CD4-positive, alpha-beta T cell (primary cell): ENCODE measurements at regions not wholly inside any gene's neighbourhood (a gene's known extent, or its start where the extent isn't known, plus 50 kb on each side); places are given as distances from the start of the nearest gene placed in this dataset.

Experiments used
- ATAC-seq: fragments of 200-7000 bp; cut with Tn5 transposase; one replicate; pipeline ENCODE4 v1.10.0; 2022; ENCODE audit warnings: mild to moderate bottlenecking; ENCODE audit not compliant: poor library complexity
- CTCF ChIA-PET: fragments of 350-600 bp; sonication (Branson Sonifier 250); formaldehyde crosslinking; loops from one replicate; lab custom pipeline; 2021; ENCODE audit warnings: antibody characterized with exemption, inconsistent platforms; lab: Charles Lee
- POLR2A ChIA-PET: fragments of 350-600 bp; sonication (Branson Sonifier 250); formaldehyde crosslinking; loops from one replicate; lab custom pipeline; 2021; ENCODE audit warnings: antibody characterized with exemption, inconsistent platforms; lab: Charles Lee
- DNase-seq, 14 experiments: peaks; one replicate each; pipeline ENCODE4 v3.0.0-alpha.2; 2013 to 2020; ENCODE audit warnings: mixed read lengths in 2 of 14
- H3K27ac ChIP-seq, 2 donors: one replicate each; pipeline versions ENCODE4 v1.5.1 to v1.7.0; 2013; ENCODE audit warnings: low read length in 2 of 2, low read depth in 1 of 2, mild to moderate bottlenecking in 1 of 2
- H3K27me3 ChIP-seq, 2 experiments: 1 replicate in 1 of 2; 2 replicates in 1 of 2; pipeline versions ENCODE4 v1.6.1 to v1.7.0; 2013; ENCODE audit warnings: low read length in 2 of 2, control low read depth in 1 of 2, mild to moderate bottlenecking in 1 of 2, moderate library complexity in 1 of 2; ENCODE audit not compliant: insufficient read depth in 2 of 2, control insufficient read depth in 1 of 2
- H3K36me3 ChIP-seq: one replicate; pipeline ENCODE4 v1.6.1; 2013; ENCODE audit warnings: low read length, control low read depth; ENCODE audit not compliant: insufficient read depth
- H3K4me1 ChIP-seq: one replicate; pipeline ENCODE4 v1.6.1; 2013; ENCODE audit warnings: low read length, control low read depth; ENCODE audit not compliant: insufficient read depth
- H3K4me3 ChIP-seq: one replicate; pipeline ENCODE4 v1.5.1; 2013; ENCODE audit warnings: mild to moderate bottlenecking, low read length, moderate library complexity
- H3K9me3 ChIP-seq, 2 experiments: 1 replicate in 1 of 2; 2 replicates in 1 of 2; pipeline versions ENCODE4 v1.6.1 to v1.7.0; 2013; ENCODE audit warnings: low read length in 2 of 2, mild to moderate bottlenecking in 2 of 2, control low read depth in 1 of 2, moderate library complexity in 1 of 2; ENCODE audit not compliant: control insufficient read depth in 1 of 2, insufficient read depth in 1 of 2
- H3K27ac Mint-ChIP-seq: one replicate; pipeline ENCODE4 v1.8.0; 2020; ENCODE audit warnings: mixed read lengths
- H3K27me3 Mint-ChIP-seq: one replicate; pipeline ENCODE4 v1.8.0; 2021; ENCODE audit warnings: mixed read lengths
- H3K36me3 Mint-ChIP-seq: one replicate; pipeline ENCODE4 v1.8.0; 2021; ENCODE audit warnings: low read depth, mixed read lengths
- H3K4me1 Mint-ChIP-seq: one replicate; pipeline ENCODE4 v1.8.0; 2021; ENCODE audit warnings: low read depth, mixed read lengths
- H3K4me3 Mint-ChIP-seq: one replicate; pipeline ENCODE4 v1.8.0; 2020; ENCODE audit warnings: mild to moderate bottlenecking, mixed read lengths
- H3K9me3 Mint-ChIP-seq: one replicate; pipeline ENCODE4 v1.8.0; 2020; ENCODE audit warnings: mixed read lengths
- CTCF ChIP-seq: fragments of 200-600 bp; IDR thresholded peaks from one replicate; pipeline ENCODE4 v1.8.0; 2022; ENCODE audit warnings: antibody characterized with exemption, mild to moderate bottlenecking
- intact Hi-C, 2 experiments: fragments of 100-400 bp; cut with DNase I in 1 of 2; cut with micrococcal nuclease in 1 of 2; formaldehyde crosslinking; loops; one replicate each; pipeline versions ENCODE4 v1.15.1 to v1.9.0; 2023 to 2025; cut with DNase I, micrococcal nuclease

- DNase-seq (no peak), ATAC-seq (no peak)
- H3K4me3 Mint-ChIP-seq, result no peak overlapping the region
- ChIA-PET CTCF (no interaction called here), POLR2A (no interaction called here)
- intact Hi-C loops, result no loop called here
- peaks cover 4% of the 10 kb centered on the region for H3K9me3 Mint-ChIP-seq
- no peaks in the 10 kb centered on the region for H3K27me3 ChIP-seq
- no peaks in the 10 kb centered on the region for H3K36me3 Mint-ChIP-seq
- H3K4me1 Mint-ChIP-seq, result no peaks in the 10 kb centered on the region
- peaks cover 0 to 3% of the 10 kb centered on the region in 2 experiments for H3K9me3 ChIP-seq
- no peaks in the 10 kb centered on the region for H3K4me1 ChIP-seq
- no peak overlapping the region for H3K4me3 ChIP-seq
- H3K27ac ChIP-seq, result no peak overlapping the region
- H3K36me3 ChIP-seq, result no peaks in the 10 kb centered on the region
- no peak for TF ChIP-seq CTCF
- H3K27me3 Mint-ChIP-seq, result no peaks in the 10 kb centered on the region
- no peak overlapping the region for H3K27ac Mint-ChIP-seq
Observed at GRCh38 chr6:88358846-88359245, 192.7 kb upstream of the CNR1 start.

- ChIA-PET POLR2A (no interaction called here), CTCF (no interaction called here)
- Histone ChIP-seq H3K9me3 (peaks cover 0 to 6% of the 10 kb centered on the region in 2 experiments), H3K36me3 (no peaks in the 10 kb centered on the region), H3K4me1 (no peaks in the 10 kb centered on the region), H3K27ac (no peak overlapping the region), H3K27me3 (no peaks in the 10 kb centered on the region), H3K4me3 (no peak overlapping the region)
- H3K27ac Mint-ChIP-seq, result no peak overlapping the region
- peaks cover 6% of the 10 kb centered on the region for H3K27me3 Mint-ChIP-seq
- intact Hi-C loops, result no loop called here
- H3K4me3 Mint-ChIP-seq, result no peak overlapping the region
- peaks cover 2% of the 10 kb centered on the region for H3K9me3 Mint-ChIP-seq
- no peak for DNase-seq
- no peak for ATAC-seq
- no peaks in the 10 kb centered on the region for H3K36me3 Mint-ChIP-seq
- TF ChIP-seq CTCF, result no peak
- H3K4me1 Mint-ChIP-seq, result no peaks in the 10 kb centered on the region
Observed at GRCh38 chr6:88349511-88349910, 183.4 kb upstream of the CNR1 start.

- no peaks in the 10 kb centered on the region for H3K36me3 ChIP-seq
- H3K4me1 Mint-ChIP-seq, result no peaks in the 10 kb centered on the region
- H3K4me3 Mint-ChIP-seq, result no peak overlapping the region
- H3K9me3 Mint-ChIP-seq, result no peaks in the 10 kb centered on the region
- ChIA-PET POLR2A (no interaction called here), CTCF (no interaction called here)
- DNase-seq (no peak), ATAC-seq (no peak)
- H3K9me3 ChIP-seq, result no peaks in the 10 kb centered on the region
- TF ChIP-seq CTCF, result no peak
- H3K36me3 Mint-ChIP-seq, result no peaks in the 10 kb centered on the region
- H3K27ac ChIP-seq, result no peak overlapping the region
- H3K27ac Mint-ChIP-seq, result no peak overlapping the region
- intact Hi-C loops, result no loop called here
- H3K27me3 ChIP-seq, result no peaks in the 10 kb centered on the region
- peaks cover 6% of the 10 kb centered on the region for H3K27me3 Mint-ChIP-seq
- H3K4me1 ChIP-seq, result no peaks in the 10 kb centered on the region
- H3K4me3 ChIP-seq, result no peak overlapping the region
Observed at GRCh38 chr6:88342336-88342735, 176.2 kb upstream of the CNR1 start.
